ENCODE measurements at regions not wholly inside any gene's neighbourhood (a gene's known extent, or its start where the extent isn't known, plus 50 kb on each side); places are given as distances from the start of the nearest gene placed in this dataset.
"Not testable (repeated sequence)": the region's sequence is repeated elsewhere in the genome, so short reads cannot be mapped to it uniquely, and the experiment has no call there.

DNA sequence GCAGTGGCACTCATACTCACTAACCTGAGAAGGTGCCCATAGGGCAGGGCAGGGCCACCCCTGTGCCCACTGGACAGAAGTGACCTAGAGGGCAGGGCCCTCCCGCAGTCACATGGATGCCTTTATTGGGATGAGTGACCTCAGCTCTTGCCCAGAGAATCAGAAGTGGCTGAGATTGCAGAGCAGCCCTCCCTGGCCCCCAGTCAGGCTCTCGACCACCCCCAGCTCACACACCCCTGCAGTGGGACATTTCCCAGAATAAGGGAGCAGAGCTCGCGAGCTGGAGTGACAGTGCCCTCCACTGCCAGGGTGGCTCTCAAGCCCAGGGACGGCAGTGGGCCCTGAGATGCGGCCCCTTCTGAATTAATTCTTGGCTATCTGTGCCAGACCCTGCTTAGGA lies 84.7 kb downstream of the MALL start:
- intact Hi-C loops (cut with DNase I; ENCODE audit: low total_unique reads); H3K4me3 ChIP-seq; H3K36me3 ChIP-seq; DNase-seq (ENCODE audit: low spot score in 2 of 2); H3K27me3 ChIP-seq; H3K4me1 ChIP-seq; H3K27ac ChIP-seq; H3K9me3 ChIP-seq: not testable (repeated sequence)

DNA sequence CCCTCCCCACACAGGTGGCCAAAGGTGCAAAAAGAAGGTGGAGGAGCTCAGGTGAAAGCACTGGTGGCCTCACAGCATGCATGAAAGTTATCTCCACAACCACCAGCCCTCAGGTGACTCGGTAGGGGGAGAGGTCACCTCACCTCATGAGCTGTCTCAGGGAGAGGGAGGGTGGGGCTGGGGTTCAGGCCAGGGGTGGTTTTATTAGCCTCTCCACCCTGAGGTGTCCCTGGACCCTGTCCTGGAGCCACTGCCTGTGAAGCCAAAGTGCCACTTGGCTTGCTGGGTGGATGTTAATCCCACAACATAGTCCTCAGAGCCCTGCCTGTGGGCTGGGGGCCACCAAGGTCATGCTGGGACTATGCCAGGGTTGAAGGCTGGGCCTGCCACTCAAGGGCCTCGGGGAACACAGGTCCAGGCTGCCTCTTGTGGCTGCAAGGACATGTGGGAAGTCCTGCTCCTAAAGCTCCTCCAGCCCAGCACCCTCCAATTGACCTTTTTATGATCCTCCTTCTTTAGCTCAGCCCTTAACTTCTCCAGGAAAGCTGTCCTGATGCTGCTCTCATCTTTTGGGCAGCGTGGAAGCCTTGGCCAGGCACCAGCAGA lies 83.8 kb downstream of the MALL start:
- H3K36me3 ChIP-seq; H3K27me3 ChIP-seq; DNase-seq (ENCODE audit: low spot score in 2 of 2); H3K4me3 ChIP-seq; H3K9me3 ChIP-seq; H3K27ac ChIP-seq; H3K4me1 ChIP-seq; intact Hi-C loops (cut with DNase I; ENCODE audit: low total_unique reads): not testable (repeated sequence)
